IPS-NIHi7 (cell line): ENCODE measurements at regions not wholly inside any gene's neighbourhood (a gene's known extent, or its start where the extent isn't known, plus 50 kb on each side); places are given as distances from the start of the nearest gene placed in this dataset.

Experiments
- DNase-seq: peaks from one replicate; pipeline ENCODE4 v3.0.0; 2012; ENCODE audit warnings: mixed read lengths; ENCODE audit errors: extremely low spot score

DNA sequence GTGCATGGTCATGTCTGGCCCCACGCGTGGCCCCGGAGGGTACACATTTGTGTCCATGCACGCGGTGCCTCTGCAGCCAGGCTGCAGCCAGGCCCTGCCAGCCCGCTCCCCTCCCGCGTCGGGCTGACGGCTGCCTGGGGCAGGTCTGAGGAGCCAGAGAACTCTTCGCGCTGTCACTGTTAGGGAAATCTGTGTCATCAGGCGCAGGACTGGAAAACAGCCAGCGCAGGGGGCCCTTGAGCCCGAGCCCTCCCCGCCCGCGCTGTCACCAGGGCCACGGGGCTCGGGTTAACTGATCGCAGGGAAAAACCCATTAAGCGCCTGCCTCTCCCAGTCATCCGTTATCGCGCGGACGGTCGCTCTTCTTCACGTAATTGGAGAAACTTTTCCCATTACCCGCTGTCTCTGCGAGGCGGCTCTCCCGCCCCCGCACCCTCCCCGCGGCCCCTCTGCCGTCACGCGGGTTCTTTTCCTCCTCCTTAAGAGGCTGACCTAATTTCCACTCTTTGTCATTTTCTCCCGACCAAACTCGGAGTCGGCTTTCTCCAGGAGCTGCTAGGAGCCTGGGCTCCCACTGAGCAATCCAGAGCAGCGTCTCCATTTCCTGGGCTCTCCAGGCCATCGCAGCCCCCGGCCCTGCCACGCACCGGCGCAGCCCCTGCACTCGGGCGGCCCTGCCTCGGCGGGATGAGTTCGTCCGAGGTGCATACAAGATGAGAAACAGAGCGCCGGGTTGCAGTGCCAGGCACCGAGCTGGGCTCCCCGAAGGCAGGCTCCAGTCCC is 57.5 kb upstream of the PRR23E start:
- DNase-seq, result peak; percentile 44

DNA sequence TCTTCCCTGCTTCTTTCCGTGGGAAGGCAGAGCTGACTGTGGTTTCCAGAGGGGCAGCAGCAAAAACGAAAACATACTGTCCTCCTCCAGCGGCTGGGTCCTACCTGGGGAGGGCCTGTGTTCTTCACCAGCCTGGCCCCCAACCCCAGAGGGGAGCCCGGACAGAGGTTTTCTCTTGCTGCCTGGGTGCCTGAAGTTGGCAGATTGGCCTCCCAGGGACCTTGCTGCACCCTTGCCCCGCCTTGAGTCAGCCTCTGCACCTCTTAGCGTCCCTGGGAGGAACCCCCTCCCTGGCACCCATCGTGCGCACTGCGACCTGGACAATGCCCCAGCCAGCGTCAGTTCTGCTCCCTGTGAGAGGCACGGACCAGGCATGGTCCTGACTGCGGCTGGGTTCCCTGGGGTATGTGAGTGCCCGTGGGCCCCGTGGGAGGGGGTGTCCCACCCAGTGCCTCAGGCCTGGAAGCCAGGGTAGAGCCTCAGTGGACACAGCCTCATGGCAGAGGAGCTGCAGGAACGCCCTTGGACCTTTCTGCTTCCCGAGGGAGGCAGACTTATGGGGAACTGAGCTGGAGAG is 56.8 kb upstream of the PRR23E start:
- DNase-seq, result no peak

- DNase-seq, result no peak
Observed at GRCh38 chr3:127136706-127137105, 56.2 kb upstream of the PRR23E start.

DNA sequence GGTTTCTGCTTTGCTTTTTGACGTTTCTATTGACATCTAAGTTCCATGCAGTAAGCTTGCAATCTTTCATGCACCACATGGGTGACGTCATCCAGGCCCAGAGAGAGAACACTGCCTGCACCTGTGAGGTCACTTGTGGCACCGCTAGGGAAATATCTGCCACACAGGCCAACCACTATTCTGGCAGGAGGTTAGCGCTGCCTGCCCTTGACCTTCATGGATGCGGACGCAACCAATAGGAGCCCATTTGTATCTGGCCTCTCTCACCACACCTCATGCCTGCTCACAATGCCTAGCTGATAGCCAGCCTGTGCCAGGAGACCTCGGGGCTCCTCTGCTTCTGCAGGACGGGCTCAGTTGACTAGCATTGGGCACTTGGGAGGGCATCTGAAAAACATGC is 55.8 kb upstream of the PRR23E start:
- no peak for DNase-seq

- DNase-seq, result no peak
Observed at GRCh38 chr3:127137757-127138536, 55.0 kb upstream of the PRR23E start.

GRCh38 chr3:127139601-127140500 is 53.1 kb upstream of the PRR23E start:
- DNase-seq, result no peak

DNA sequence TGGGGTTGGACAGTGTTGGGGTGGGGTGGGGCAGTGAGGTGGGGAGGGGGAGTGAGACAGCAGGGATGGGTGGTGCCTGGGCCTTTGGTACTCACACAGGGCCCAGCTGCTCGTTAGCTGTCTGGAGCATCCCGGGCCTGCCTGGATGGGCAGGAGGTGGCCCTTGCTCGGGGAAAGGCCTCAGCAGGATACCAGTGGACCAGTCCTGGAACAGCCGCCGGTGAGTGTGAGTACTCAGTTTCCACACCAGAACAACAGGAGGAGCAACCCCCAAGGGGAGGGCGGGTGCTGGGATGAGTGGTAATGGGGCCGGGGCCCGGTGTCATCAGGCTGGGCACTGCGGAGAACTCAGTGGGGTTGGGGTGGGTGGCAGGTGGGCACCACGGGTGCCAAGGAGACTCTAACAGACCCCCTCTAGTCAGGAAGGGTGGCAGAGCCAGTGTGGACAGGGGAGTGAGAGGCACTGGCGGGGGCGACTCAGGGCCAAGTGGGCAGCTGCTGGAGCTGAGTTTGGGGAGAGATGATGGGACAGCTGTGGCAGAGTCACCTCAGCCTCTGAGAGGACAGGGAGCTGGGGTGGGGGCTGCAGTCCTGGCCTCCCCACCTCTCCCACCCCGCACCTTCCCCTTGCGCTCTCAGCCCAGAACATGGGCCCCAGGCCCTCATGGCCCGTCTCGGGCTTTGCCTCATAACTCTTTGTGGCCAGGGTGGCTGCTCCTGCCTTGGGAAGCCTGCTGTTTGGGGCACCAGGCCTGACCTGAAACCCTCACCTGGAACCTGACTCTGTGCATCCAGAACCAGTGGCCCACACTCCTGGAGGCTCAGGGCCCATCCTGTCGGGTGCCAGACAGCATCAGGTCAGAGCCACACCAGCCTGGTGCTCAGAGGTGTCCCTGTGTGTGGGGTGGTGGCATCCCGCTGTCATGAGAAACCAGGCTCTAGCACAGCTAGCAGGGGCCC is 52.1 kb upstream of the PRR23E start:
- no peak for DNase-seq

- peak; percentile 52 for DNase-seq
Observed at GRCh38 chr3:127141921-127142730, 50.8 kb upstream of the PRR23E start.
